AG10803 (cell line): ENCODE measurements at regions not wholly inside any gene's neighbourhood (a gene's known extent, or its start where the extent isn't known, plus 50 kb on each side); places are given as distances from the start of the nearest gene placed in this dataset.

Experiments
- DNase-seq: peaks from one replicate; pipeline ENCODE4 v3.0.0; 2010; ENCODE audit warnings: low read depth
- H3K4me3 ChIP-seq: 2 replicates; pipeline ENCODE4 v1.5.1; 2011; ENCODE audit warnings: mild to moderate bottlenecking, low read length, control low read depth
- CTCF ChIP-seq: conservative IDR thresholded peaks from 2 replicates; pipeline ENCODE4 v1.5.1; 2011; ENCODE audit warnings: mild to moderate bottlenecking, low read length, control low read depth, inconsistent platforms

DNA sequence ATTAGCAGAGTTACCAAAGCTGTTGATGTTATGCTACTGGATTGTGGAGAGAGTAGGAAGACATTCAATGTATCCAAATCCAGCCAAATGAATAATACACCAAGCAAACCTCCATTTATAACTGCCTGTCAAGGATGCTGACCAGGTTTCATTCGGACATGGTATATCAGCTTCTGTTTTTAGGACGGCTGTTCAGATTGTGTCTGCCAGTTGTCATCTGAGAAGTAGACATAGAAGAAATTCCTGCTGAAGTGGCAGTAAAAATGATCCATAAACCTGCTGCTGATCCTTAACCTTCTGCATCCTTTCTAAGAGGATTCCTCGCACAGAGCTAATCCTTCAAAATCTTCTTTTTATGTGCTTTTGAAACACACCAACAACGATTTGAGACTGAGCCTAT lies 663.6 kb upstream of the PLXNA2 start:
- no peak for TF ChIP-seq CTCF
- no peak overlapping the region for H3K4me3 ChIP-seq
- DNase-seq, result no peak

DNA sequence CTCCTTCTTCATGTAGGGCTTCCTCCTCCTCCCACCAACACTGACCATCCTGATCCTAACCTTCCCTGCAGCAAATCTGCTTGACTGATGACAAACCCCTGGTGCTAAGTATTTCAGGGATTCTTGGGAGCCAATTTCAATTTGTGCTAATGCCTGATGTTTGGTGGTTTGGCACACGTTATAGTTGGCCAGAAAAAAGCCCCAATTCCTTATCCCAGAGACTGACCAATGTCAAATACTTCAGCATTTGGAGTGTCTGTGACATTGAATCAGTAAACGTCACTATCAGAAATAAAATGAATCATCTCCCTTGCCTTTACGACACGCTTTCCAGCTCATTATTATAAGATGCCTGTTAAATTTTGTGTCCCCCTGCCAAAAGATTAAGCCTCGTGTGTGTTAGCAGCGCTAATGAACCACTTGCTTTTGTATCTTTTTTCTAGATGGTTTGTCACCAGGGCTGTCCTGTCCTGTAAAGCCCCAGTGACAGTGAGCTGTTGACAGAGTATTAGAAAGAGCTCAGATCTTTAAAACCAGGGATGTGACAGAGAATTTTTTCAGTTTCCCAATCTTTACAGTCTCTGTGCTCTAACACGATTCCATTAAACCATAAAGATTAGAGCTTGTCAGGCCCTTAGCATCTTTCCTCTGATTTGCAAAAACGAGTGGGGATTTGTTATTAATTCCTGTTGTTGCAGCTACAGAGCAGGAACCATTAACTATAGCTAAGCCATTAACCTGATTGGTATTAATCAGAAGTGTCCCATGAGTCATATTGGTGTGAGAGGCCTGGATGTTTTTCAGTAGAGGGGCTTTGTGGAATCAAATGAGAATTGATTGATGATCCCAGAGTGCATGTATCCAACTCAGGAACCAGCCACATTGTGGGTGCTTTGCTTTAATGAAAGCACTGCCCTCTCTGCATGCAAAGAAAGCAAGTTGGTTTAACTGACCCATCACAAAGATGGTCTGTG lies 665.1 kb upstream of the PLXNA2 start:
- no peak overlapping the region for H3K4me3 ChIP-seq
- TF ChIP-seq CTCF, result no peak
- no peak for DNase-seq

- no peak for TF ChIP-seq CTCF
- no peak for DNase-seq
- no peak overlapping the region for H3K4me3 ChIP-seq
These were observed 666.0 kb upstream of the PLXNA2 start for GRCh38 chr1:208910161-208910560.

DNA sequence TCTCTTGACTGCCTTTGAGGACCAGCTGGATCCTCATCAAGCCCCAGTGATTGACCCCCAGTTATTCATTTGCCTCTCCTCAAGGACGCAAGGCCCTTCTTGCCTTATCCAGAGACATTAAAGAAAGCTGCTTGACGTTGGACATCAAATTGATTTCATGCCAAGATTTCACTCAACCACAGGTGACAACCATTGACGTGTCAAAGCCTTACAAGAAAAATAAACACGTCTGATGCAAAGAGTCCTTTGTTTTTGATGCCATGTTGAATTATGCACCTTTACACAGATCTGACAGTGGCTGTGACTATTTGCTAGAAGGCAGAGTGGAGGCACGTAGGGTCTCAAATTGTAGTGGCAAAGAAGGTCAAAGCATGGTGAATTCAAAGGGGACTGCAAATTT lies 666.2 kb upstream of the CAMK1G start:
- H3K4me3 ChIP-seq, result no peak overlapping the region
- no peak for DNase-seq
- no peak for TF ChIP-seq CTCF

- DNase-seq, result no peak
- no peak overlapping the region for H3K4me3 ChIP-seq
These were observed 665.8 kb upstream of the CAMK1G start for GRCh38 chr1:208917723-208918122.

GRCh38 chr1:208918160-208918559 lies 665.4 kb upstream of the CAMK1G start:
- H3K4me3 ChIP-seq, result no peak overlapping the region
- TF ChIP-seq CTCF, result no peak
- no peak for DNase-seq

More at GRCh38 chr1:208917723-208918122, 665.8 kb upstream of the CAMK1G start:
- no peak for TF ChIP-seq CTCF

DNA sequence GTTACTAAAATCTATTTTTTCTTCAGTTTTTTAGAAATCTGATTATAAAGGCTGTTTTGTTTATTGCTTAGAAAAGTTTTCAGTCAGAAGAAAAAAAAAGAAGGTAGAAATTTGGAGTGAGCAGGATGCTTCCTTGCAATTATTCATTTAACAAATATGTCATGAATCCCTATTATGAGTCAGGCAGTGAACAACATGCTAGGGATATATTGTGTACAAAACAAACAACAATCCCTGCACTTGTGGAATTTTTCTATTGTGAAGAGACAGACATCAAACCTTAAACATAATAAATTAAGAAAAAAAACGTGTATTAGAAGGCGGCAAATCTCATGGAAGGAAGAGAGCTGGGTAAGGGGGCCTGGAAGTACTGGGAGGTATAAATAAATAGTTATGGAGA lies 664.1 kb upstream of the CAMK1G start:
- no peak overlapping the region for H3K4me3 ChIP-seq
- no peak for TF ChIP-seq CTCF
- DNase-seq, result peak; percentile 60
